ENCODE measurements at regions not wholly inside any gene's neighbourhood (a gene's known extent, or its start where the extent isn't known, plus 50 kb on each side); places are given as distances from the start of the nearest gene placed in this dataset.

GRCh38 chr13:106139942-106140341, 395.5 kb downstream of the EFNB2 start (continued):
- no peak for TF ChIP-seq CTCF (IDR thresholded peaks at IDR 0.05; ENCODE audit: control extremely low read depth in 1 of 3, insufficient read depth in 1 of 3, low read depth in 1 of 3, low read length in 3 of 3)
